Stimulated activated CD8-positive, alpha-beta memory T cell treated with anti-CD3 and anti-CD28 coated beads, Interleukin-7, amount 100 ng/mL, for 24 hours (primary cell): ENCODE measurements at regions not wholly inside any gene's neighbourhood (a gene's known extent, or its start where the extent isn't known, plus 50 kb on each side); places are given as distances from the start of the nearest gene placed in this dataset.
"Not testable (repeated sequence)": the region's sequence is repeated elsewhere in the genome, so short reads cannot be mapped to it uniquely, and the experiment has no call there.

Experiments
- DNase-seq: peaks from one replicate; pipeline ENCODE4 v3.0.0-alpha.2; 2020; ENCODE audit warnings: low read depth

DNA sequence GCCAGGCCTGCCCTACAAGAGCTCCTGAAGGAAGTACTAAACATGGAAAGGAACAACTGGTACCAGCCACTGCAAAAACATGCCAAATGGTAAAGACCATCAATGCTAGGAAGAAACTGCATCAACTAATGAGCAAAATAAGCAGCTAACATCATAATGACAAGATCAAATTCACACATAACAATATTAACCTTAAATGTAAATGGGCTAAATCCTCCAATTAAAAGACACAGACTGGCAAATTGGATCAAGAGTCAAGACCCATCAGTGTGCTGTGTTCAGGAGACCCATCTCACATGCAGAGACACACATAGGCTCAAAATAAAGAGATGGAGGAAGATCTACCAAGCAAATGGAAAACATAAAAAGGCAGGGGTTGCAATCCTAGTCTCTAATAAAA is 119.0 kb upstream of the CARMIL1 start:
- not testable (repeated sequence) for DNase-seq

DNA sequence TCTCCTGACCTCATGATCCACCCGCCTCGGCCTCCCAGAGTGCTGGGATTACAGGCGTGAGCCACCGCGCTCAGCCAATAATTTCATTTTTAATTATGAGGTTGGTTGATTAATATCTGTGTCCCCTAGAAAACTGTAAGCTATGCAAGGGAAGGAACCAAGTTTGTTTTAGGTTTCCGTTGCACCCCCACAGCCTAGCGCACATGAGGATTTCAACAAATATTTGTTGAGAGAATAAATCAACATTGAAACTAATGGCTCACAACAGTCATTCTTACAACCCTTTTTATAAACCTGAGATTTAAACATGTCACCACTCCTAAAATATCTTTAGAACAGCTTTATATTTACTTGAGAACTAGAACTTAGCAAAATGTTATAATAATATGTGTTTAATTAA is 114.0 kb upstream of the CARMIL1 start:
- DNase-seq, result no peak

DNA sequence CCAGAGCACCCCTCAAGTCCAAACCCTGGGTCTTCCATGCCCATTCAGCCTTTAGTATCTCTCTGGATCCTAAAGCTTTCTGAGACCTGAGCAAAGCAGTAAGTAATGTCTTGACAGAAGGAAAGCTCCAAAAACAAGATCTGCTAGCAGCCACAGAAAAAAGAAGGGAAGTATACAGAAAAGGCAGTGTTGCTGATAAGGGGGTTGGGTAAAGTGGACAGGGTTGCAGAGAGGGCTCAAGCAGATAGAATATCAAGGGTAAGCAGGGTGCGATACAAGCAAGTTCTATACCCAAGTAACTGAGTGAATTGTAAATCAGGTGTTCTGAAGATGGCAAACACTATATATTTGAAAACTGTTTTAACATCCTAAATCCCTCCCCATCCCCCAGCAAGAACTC is 113.4 kb upstream of the CARMIL1 start:
- DNase-seq, result no peak

DNA sequence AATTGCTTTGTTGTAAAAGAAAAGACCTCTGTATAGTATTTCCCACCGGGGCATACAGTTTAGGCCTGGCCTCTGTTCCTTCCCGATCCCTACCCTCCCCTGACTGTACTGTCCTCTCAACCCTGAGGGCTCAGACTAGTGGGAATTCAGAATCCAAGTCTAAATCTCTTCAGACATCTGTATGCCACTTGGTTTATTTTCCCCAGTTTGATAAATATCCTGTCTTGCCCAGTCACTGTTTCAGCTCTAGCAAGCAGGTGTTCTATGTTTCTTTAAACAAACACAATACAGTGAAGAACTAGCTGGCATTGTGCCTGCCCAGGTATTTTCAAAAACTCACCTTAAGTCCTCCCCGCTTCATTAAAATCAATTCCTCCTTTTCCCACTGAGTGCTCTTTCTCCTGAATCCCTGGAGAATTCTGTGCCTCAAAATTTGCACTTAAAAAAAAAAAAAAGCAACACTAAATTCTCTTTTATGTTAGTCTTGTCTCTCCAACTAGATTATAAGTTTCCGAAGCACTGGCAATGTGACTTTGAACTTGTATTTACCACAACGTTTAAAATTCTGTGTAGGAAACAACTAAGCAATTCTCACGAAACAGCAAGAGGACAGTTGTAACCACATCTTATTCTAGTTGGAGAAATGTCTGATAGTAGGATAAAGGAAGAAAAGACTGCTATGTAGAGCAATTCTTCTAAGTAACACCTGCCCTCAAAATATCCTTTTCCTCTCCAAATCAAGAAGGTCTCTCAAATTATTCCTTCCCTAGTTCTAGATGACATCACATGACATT is 112.0 kb upstream of the CARMIL1 start:
- DNase-seq, result no peak

DNA sequence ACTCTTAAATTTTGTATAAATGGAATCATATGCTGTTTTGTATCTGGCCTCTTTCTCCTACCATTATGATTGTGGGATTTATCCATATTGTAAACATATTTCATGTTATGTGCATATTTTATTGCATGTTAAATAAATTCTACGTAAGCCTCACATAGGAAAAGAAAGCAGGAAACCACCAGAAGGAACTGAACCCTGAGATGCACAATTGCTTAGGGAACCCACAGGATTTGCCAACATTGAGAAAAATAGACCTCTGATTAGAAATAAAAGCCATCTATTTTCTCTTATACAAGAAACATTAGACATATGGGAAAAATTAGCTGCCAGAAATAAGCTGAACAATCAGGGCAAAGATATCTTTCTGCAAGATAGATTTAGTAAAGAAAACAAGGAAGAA is 111.2 kb upstream of the CARMIL1 start:
- DNase-seq, result no peak

DNA sequence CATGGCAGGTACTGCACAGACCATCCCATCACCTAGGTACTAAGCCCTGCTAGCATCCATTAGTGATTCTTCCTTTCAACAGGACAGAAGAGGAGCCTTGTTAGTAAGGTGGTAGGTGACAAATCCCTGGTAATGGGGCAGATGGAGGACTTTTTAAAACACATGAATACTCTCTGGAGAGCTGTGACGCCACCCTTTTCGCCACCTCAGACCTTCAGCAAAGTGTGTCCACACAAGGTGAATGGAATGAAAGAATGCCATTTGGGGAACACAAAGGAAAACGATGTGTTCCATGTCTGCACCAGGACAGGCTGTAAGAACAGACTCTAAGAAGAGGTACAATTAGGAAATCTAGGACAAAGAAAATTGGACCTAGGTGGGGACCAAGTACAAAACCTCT is 110.5 kb upstream of the CARMIL1 start:
- DNase-seq, result no peak

DNA sequence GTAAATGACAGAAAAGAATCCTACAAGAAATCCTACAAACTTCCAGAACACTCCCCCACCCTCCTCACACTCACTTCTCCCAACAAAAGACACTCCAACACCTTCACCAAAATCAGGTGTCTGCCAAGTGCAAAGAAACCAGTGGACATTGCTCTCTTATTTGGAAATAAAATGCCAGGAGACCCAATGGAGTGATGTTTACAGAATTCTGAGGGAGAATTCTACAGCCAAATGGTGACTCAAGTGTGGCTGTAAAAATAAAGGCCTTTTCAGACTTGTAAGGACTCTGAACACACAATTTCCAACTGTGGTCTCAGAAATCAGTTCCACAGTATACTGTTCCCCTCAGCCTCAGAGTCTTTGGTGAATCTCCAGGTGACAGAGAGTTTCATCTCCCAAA is 109.6 kb upstream of the CARMIL1 start:
- DNase-seq, result no peak

DNA sequence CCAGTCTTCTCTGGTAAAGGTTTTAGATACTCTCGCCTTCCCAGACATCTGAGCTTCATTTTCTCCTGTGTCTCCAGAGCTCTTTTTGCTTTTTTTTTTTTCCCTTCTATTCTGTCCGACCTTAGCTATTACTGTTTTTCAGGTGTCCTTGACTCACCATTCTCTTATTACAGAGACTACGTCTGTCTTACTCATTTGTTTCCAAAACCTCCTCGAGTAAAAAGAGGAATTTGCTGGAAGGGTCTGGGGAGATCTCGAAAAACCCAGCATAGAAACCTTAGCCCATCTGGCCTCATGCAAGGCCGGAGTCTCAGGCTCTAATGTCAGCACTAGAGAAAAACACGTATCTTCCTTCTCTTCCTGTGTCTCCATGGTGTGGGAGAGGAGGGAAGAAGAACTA is 109.2 kb upstream of the CARMIL1 start:
- DNase-seq, result no peak

DNA sequence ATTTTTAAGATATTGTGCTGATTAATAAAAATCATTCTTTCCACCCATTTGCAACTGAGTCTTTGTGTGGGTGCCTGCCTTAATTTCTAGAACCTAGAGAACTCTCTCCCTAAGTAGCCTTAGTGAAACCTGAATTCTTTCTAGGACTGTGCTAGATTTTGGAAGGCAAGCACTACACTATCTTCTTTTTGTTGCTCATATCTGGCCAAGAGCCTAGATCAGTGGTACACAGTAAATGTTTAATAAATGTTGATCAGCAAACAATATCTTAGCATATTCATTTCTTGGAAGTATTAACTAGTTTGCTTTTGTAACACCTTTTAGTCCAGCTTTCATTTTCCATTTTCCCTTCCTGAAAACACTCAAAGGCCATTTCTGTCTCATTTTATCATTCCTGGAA is 108.5 kb upstream of the CARMIL1 start:
- DNase-seq, result no peak

DNA sequence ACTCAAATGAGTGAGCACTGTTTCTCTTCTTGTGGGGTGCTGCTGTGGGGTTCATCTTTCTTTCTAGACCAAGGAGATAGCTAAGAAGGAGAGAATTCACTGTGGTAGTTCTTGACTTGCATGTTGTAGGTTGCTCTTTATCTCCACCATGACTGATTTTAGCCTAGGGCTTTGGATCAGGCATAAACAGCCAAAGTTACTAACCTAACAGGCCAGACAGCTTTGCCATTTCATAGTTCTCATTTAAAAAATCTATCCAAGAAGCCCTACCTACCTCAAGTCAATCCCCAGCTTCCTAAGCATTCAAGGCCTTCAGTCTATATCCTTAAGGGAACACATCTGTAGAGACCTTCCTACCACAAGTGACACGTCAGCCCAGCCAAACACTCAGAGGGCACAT is 107.9 kb upstream of the CARMIL1 start:
- no peak for DNase-seq

DNA sequence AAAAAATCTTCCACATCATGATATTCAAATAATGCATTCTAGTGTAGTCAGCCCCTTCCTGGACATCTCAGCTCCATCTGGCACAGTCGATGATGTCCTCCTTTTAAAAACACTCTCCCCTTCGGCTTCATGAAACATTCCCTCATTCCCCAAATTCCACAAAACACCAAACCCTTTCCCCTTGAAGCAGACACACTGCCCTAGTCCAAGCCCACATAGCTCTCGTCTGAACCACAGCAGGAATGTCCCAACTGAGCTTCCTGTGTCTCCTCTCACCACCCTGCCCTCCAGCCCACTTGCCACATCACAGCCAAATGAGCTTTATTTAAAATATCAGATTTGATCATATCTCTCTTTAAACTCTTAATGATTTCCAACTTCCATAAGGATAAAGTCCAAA is 106.4 kb upstream of the CARMIL1 start:
- no peak for DNase-seq

DNA sequence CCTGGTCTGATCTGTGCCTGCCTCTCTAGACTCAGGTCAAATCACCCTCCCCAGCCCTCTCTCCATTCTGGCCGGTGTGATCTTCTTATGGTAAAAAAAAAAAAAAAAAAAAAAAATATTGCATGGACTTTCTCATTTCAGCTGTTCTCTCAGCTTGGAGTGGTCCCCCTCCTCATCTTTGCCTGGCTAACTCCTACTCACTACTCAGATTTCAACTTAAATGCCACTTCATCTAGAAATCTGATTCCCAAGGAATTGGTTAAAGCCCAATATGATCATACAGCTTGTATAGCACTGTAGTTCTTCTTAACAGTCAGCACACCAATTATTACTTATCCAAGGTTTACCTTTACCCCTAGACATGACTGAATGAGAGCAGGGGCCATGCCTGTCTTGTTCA is 105.9 kb upstream of the CARMIL1 start:
- DNase-seq, result no peak

DNA sequence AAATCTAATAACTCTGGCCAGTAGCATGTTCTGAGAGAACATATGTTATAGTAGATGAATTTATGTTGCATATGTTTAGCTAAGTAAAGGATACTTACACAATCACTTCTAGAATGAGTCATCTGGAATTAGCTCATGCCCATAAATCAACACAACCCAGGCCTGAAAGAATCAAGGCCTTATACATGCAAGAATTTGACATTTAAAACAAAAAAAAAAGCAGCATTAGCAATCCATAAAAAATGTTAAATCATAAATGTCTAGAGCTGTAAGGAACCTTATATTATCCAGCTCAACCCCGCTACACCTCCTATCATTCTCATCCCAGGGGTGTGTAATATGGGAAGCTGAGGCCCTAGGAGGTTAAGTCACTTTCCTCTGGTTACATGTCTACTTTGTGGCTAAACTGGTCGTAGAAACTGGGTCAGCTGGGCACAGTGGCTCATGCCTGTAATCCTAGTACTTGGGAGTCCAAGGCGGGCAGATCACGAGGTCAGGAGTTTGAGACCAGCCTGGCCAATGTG is 105.2 kb upstream of the CARMIL1 start:
- no peak for DNase-seq

DNA sequence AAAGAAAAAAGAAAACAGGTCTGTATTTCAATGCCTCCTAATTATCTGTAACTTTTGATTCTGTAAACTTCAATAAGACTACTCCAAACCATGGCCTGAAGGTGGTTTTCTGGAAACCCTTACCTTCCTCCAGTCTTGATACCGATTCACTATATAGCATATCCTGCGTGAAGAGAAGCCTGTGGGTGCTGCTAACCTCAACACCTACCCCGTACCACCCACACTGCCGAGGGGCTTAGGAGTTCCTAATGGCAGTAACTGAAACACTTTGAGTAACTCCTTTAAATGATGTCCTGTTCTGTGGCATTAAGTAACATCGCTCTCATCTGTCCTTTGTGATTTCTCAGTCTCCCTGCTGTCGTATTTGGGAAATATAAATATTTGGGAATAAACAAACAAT is 104.5 kb upstream of the CARMIL1 start:
- no peak for DNase-seq

DNA sequence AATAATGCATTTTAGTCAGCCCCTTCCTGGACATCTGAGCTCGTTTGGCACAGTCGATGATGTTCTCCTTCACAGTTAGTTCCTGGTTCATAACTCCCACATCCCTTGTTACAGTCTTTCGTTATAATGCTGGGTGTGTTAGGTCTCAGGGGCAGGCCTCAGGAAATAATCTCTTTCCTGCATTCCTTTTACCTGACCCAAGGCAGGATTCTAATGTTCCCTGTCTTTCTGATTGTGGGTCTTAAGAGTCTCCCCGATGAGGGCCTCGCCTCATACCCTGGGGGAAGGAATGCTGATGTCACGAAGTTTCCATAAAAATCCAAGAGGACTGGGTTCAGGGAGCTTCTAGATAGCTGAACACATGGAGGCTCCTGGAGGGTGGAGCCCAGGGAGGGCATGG is 104.0 kb upstream of the CARMIL1 start:
- no peak for DNase-seq

DNA sequence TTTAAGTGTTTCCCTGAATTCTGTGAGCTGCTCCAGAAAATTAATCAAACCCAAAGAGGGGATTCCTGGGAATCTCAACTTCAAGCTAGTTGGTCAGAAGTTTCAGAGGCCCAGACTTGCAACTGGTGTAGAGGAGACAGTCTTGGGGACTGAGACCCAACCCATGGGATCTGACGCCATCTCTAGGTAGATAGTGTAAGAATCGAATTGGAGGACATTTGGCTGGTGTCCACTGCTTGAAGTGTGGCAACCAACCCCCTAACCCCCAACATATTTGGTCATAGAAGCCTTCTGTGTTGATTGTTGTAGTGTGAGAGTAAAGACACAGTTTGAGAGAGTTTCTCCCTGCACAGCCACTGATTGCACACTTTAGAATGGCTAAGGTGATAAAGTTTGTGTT is 103.5 kb upstream of the CARMIL1 start:
- DNase-seq, result no peak

DNA sequence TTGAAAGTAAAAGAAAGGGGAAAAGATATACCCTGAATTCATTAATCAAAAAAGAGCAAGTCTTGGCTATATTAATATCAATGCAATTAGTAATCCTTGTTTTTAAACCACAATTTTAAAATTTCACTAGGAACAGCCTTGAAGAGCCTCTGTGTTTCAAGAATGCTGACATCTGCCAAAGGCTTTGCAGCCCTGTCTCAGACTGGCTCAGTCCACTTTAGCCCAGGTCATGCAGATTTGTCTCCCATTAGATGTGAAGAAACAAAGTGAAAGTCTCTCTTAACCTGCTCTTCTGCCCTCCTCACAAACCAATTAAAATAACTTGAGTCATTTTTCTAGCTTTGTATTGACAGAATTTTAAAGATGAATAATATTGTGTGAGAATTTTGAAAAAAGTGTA is 102.7 kb upstream of the CARMIL1 start:
- DNase-seq, result no peak

DNA sequence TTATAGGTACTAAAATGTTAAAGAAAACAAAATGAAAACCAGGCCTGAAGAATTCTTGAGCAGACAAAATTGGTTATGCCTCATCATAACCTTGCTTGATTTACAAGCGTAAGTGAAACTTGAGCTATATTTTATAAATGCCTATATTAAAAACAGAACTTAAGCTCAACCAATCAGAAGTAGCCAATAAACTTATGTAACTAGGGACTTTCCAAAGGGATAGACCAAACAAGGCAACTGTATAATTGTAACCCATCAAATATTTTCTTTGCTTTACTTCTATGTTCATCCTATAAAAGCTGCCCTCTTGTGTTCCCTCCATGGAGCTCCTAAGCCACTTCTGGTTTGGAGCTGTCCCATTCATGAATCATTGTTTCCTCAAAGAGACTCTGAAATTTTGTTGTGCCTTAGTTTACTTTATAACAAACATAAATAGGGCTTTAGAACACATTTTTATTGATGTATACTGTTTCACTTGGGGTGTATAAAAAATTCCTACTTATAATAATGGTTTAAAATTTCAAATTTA is 101.6 kb upstream of the CARMIL1 start:
- no peak for DNase-seq

DNA sequence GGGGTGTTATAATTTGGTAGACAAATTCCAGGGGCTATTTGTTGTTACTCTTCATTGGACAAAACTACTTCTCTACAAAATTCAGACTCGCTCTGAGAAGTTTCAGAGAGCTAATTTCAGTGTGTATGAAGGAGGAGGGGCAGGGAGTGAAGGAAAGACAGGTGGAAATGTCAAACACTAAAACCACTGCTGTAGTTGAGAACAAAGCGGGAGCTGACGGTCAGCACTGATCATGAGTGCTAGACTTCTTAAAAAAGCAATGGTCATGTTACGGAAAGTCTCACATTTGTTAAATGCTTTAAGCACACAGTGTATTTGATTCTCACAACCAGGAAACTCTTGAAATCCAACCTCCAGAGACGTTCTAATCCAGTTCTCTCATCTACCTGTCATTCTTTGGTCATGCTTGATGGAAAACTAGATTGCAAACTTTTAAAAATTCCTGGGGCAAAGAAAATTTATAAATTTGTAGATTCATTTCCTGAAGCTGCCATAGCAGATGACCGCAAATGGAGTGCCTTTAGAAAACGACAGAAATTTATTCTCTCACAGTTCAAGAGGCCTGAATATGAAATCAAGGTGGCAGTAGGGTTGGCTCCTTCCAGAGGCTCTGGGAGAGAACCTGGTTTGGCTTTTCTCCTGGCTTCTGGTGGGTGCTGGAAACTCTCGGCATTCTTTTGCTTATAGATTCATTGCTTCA is 100.7 kb upstream of the CARMIL1 start:
- no peak for DNase-seq

DNA sequence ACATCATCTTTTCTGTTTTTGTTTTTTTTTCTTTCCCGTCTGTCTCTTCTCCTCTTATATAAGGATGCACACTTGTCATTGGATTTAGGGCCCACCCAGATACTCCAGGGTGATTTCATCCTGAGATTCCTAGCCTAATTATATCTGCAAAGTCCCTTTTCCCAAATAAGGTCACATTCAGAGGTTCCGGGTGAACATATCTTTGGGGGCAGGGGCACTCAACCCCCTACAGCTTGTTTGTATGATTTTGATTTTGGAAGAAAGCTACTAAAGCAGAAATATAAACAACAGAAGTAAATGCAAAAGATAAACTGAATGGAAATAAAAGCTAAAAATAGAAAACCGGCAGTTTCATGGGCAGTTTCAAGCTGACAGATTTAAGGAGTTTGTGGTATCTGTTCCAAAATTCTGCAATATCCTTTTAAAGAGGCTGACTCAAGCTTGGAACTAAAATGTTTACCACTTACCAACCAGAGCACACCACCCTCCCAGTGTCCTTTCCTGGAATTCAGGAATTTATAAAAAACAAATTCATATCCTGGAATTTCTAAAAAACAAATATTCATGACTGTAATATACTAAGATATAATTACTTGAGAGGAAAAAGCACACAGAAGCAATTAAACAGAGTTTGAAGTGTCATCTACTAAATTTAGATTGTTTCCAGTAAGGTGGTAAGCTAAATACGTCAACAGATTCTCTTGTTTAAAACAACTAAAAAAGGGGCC is 100.0 kb upstream of the CARMIL1 start:
- no peak for DNase-seq

DNA sequence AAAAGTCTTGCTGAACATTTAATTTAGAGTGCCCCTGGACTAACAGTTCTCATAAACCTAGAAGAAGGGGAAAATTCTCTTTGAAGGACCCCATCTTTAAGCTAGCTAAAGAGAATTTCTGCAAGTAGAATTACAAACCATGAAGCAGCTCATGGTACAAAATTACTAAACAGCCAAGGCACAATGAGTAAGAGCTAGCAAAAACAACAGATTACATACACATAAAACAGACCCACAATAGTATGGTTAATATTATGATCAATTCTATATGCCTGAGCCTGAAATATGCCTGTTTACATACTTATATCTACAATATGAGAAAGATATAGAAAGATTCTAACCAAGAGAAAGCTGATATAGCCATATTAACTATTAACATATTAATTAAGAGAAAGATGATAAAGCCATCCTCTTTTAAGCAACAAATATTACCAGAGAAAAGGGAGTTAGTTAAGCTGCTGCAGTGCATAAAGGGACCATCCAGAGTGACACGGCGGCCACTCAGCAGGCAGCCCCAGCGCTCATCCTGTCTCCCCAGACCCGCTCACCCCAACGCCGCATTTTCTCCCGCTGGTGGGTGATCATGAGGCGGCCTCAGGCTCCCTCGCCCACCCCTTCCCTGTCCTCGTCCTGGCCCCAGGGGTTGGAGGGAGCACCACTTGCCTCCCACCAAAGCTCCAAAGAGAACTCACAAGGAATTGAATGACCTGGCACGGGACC is 98.4 kb upstream of the CARMIL1 start:
- DNase-seq, result no peak

DNA sequence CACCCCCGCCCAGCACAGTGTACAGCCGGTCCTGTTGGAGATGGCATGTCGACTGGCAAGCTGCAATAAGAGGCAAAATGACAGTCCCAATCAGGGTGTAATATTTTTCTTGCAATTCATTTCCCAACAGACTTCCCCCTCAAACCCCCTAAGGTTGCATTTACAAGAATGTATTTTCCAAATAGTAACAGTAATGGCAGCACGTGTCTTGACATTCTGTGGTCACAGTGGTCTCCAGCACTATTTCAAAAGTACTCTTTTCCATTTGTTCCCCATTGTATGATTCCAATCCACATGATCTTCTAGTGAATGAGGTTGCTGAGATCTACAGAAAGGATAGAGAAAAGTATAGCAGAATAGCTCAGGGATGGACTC is 97.8 kb upstream of the CARMIL1 start:
- no peak for DNase-seq
